ENCODE measurements at regions not wholly inside any gene's neighbourhood (a gene's known extent, or its start where the extent isn't known, plus 50 kb on each side); places are given as distances from the start of the nearest gene placed in this dataset.

- TF ChIP-seq EZH2 (IDR thresholded peaks at IDR 0.05) (no peak), POLR2AphosphoS5 (IDR thresholded peaks at IDR 0.05; ENCODE audit: borderline replicate concordance, low read depth, low read length) (no peak)
Observed at GRCh38 chr12:83893101-83893500, 1019.5 kb downstream of the SLC6A15 start.
